OCI-LY3 (cell line): ENCODE measurements at regions not wholly inside any gene's neighbourhood (a gene's known extent, or its start where the extent isn't known, plus 50 kb on each side); places are given as distances from the start of the nearest gene placed in this dataset.

Experiments
- H2AFZ ChIP-seq: fragments of 200-600, 300-600 bp; shearing (Covaris generic); 2 replicates; pipeline ENCODE4 v1.6.0; 2014; ENCODE audit warnings: antibody characterized with exemption, low read depth, low read length
- H3K27ac ChIP-seq: fragments of 200-600, 300-600 bp; sonication (generic); 2 replicates; pipeline ENCODE4 v1.5.1; 2014; ENCODE audit warnings: mild to moderate bottlenecking, low read length, moderate library complexity, mixed read lengths
- H3K27me3 ChIP-seq: fragments of 200-600, 300-600 bp; sonication (generic); 2 replicates; pipeline ENCODE4 v1.6.1; 2014; ENCODE audit warnings: low read depth, low read length, mixed read lengths
- H3K36me3 ChIP-seq: fragments of 200-600, 300-600 bp; sonication (generic); replicated peaks from 2 replicates; pipeline ENCODE3; 2014; ENCODE audit warnings: low read depth, low read length, mixed read lengths
- H3K4me1 ChIP-seq: fragments of 300-600, 200-600 bp; sonication (generic); 2 replicates; pipeline ENCODE4 v1.6.1; 2014; ENCODE audit warnings: low read length, mixed read lengths
- H3K4me2 ChIP-seq: fragments of 200-600, 300-600 bp; sonication (generic); 2 replicates; pipeline ENCODE4 v1.6.1; 2014; ENCODE audit warnings: low read length, mixed read lengths
- H3K4me3 ChIP-seq: fragments of 300-600, 200-600 bp; sonication (generic); 2 replicates; pipeline ENCODE4 v1.5.1; 2014; ENCODE audit warnings: antibody characterized with exemption, mild to moderate bottlenecking, low read length, moderate library complexity
- H3K79me2 ChIP-seq: fragments of 300-600, 200-600 bp; shearing (Covaris generic); 2 replicates; pipeline ENCODE4 v1.6.1; 2014; ENCODE audit warnings: mild to moderate bottlenecking, low read length, mixed read lengths
- H3K9ac ChIP-seq: fragments of 300-600, 200-600 bp; shearing (Covaris generic); 2 replicates; pipeline ENCODE4 v1.6.0; 2014; ENCODE audit warnings: mild to moderate bottlenecking, low read length, moderate library complexity
- H3K9me3 ChIP-seq: fragments of 200-600, 300-600 bp; shearing (Covaris generic); 2 replicates; pipeline ENCODE4 v1.6.1; 2014; ENCODE audit warnings: low read length, mixed read lengths; ENCODE audit not compliant: insufficient read depth
- H4K20me1 ChIP-seq: fragments of 200-600, 300-600 bp; sonication (generic); 2 replicates; pipeline ENCODE4 v1.6.1; 2016; ENCODE audit warnings: low read length, mixed read lengths; ENCODE audit not compliant: insufficient read depth
- EZH2phosphoT487 ChIP-seq: fragments of 200-600 bp; shearing (Covaris generic); IDR thresholded peaks from 2 replicates; pipeline ENCODE4 v1.6.1; 2018; ENCODE audit warnings: antibody characterized with exemption, mixed run types, low read depth
- TF ChIP-seq, protein P1 (sequence below): fragments of 200-600, 300-600 bp; sonication (generic); IDR thresholded peaks from 2 replicates; pipeline ENCODE4 v1.5.1; 2014; ENCODE audit warnings: antibody characterized with exemption, low read length, low read depth

DNA sequence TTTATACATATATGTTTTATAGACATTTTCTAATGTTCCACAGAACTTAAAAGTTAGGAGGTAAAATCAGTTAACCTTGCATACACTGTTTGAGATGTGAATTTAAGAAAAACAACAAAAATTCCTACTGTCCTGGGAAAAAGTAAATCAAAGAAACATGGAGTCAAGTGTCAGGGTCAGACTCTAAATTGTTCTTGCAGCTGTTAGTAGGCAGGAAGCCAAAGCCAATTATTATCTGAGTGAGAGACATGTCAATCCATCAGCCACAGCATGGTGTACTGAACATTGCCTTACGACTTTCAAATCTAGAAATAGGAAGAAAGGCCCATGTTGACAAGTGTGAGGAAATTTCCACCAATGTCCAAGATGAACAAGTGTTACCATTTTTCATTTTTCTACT is 461.2 kb upstream of the MBL2 start:
- no peaks in the 10 kb centered on the region for H3K9me3 ChIP-seq
- no peaks in the 10 kb centered on the region for H3K36me3 ChIP-seq
- H4K20me1 ChIP-seq: no peaks in the 10 kb centered on the region
- H2AFZ ChIP-seq: no peak overlapping the region
- no peak overlapping the region for H3K4me3 ChIP-seq
- H3K27ac ChIP-seq: no peak overlapping the region
- no peaks in the 10 kb centered on the region for H3K4me1 ChIP-seq
- no peaks in the 10 kb centered on the region for H3K79me2 ChIP-seq
- TF ChIP-seq, protein P1, sequence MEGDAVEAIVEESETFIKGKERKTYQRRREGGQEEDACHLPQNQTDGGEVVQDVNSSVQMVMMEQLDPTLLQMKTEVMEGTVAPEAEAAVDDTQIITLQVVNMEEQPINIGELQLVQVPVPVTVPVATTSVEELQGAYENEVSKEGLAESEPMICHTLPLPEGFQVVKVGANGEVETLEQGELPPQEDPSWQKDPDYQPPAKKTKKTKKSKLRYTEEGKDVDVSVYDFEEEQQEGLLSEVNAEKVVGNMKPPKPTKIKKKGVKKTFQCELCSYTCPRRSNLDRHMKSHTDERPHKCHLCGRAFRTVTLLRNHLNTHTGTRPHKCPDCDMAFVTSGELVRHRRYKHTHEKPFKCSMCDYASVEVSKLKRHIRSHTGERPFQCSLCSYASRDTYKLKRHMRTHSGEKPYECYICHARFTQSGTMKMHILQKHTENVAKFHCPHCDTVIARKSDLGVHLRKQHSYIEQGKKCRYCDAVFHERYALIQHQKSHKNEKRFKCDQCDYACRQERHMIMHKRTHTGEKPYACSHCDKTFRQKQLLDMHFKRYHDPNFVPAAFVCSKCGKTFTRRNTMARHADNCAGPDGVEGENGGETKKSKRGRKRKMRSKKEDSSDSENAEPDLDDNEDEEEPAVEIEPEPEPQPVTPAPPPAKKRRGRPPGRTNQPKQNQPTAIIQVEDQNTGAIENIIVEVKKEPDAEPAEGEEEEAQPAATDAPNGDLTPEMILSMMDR: no peak
- TF ChIP-seq EZH2phosphoT487: no peak
- H3K9ac ChIP-seq: no peak overlapping the region
- no peaks in the 10 kb centered on the region for H3K27me3 ChIP-seq
- no peak overlapping the region for H3K4me2 ChIP-seq

DNA sequence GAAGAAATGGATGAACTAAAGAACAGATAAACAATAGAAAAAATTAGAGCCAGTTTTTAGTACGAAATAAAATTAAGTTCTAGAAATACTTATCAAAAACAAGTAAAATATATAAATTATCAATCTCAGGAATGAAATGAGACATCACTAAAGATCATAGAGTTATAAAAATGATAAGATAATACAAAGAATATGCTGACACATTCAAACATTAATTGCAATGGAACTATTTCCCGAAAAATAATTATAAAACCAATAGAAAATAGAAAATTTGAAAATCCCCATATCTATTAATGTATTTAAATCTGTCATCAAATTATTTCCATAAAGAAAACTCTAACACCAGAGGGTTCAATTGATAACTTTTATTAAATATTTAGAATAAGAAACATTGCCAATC is 458.1 kb upstream of the MBL2 start:
- Histone ChIP-seq H2AFZ (no peak overlapping the region), H3K27ac (no peak overlapping the region), H3K4me1 (no peaks in the 10 kb centered on the region), H3K9me3 (no peaks in the 10 kb centered on the region), H4K20me1 (no peaks in the 10 kb centered on the region), H3K27me3 (no peaks in the 10 kb centered on the region), H3K9ac (no peak overlapping the region), H3K4me2 (no peak overlapping the region), H3K36me3 (no peaks in the 10 kb centered on the region), H3K79me2 (no peaks in the 10 kb centered on the region), H3K4me3 (no peak overlapping the region)
- TF ChIP-seq, protein P1: no peak
- no peak for TF ChIP-seq EZH2phosphoT487

DNA sequence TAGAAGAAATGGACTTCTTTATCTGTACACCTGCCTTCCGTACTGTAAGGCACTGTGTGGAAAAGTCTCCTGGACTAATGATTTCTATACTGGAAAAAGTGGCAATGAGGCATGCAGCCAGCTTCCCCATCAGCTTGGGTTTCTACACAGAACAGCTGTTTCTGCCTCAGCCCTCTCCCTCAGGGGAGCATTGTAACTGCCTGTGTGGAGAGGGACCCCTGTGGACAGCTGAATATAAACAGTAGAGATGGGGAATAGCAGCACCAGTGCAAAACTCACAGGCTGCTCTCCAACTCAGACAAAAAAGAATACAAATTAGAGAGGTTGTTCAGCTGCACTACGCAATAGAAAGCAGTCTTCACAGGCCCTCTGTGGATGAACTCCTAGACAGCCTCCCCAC is 451.3 kb upstream of the MBL2 start:
- TF ChIP-seq, protein P1: no peak
- TF ChIP-seq EZH2phosphoT487: no peak
- no peak overlapping the region for H3K27ac ChIP-seq

DNA sequence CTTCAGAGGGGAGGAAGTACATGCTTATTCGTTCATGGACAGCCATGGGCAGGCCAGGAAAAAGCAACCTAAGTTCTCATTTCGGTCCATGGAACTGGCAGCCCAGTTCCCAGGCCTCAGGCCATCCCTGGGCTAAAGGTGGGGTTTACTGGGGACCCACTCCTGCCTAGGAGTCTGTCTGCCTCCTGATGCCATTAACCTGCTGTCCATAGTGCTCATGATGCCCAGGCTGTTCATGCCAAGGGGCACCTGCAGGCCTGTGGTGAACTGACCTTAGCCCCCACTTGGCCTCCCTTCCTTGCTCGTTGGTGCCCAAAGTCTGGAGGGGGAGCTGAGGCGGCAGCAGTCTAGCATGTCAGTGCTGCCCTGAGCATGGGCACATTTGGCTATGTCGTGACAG is 450.2 kb upstream of the MBL2 start:
- no peak overlapping the region for H3K27ac ChIP-seq
- no peak for TF ChIP-seq EZH2phosphoT487
- H3K4me2 ChIP-seq: no peak overlapping the region
- H4K20me1 ChIP-seq: no peaks in the 10 kb centered on the region
- H3K36me3 ChIP-seq: no peaks in the 10 kb centered on the region
- no peaks in the 10 kb centered on the region for H3K9me3 ChIP-seq
- no peaks in the 10 kb centered on the region for H3K27me3 ChIP-seq
- no peak overlapping the region for H2AFZ ChIP-seq
- H3K9ac ChIP-seq: no peak overlapping the region
- H3K4me1 ChIP-seq: no peaks in the 10 kb centered on the region
- no peaks in the 10 kb centered on the region for H3K79me2 ChIP-seq
- no peak overlapping the region for H3K4me3 ChIP-seq

More for the DNA sequence above, 451.3 kb upstream of the MBL2 start:
- Histone ChIP-seq H3K4me3 (no peak overlapping the region), H3K4me1 (no peaks in the 10 kb centered on the region), H3K36me3 (no peaks in the 10 kb centered on the region), H3K27me3 (no peaks in the 10 kb centered on the region), H3K9me3 (no peaks in the 10 kb centered on the region), H3K4me2 (no peak overlapping the region), H4K20me1 (no peaks in the 10 kb centered on the region), H3K9ac (no peak overlapping the region), H3K79me2 (no peaks in the 10 kb centered on the region), H2AFZ (no peak overlapping the region)
